ENCODE measurements at regions not wholly inside any gene's neighbourhood (a gene's known extent, or its start where the extent isn't known, plus 50 kb on each side); places are given as distances from the start of the nearest gene placed in this dataset.

GRCh38 chr15:38853608-38854007 lies 289.0 kb upstream of the RASGRP1 start:
- 76 to 77% methylated on average over 1 of the region's 1 CpG for WGBS, 2 donors
- no peak overlapping the region for H3K4me3 ChIP-seq (ENCODE audit: low read depth, poor library complexity, severe bottlenecking)
- intact Hi-C loops (cut with DNase I; ENCODE audit: low total_unique reads) = no loop called here
- TF ChIP-seq POLR2A (IDR thresholded peaks at IDR 0.05) = no peak
- no peak for TF ChIP-seq CTCF (IDR thresholded peaks at IDR 0.05)
- no peak for DNase-seq (ENCODE audit: low spot score in 2 of 2)

- TF ChIP-seq CTCF (IDR thresholded peaks at IDR 0.05) = no peak
- TF ChIP-seq POLR2A (IDR thresholded peaks at IDR 0.05) = no peak
- no peak for DNase-seq (ENCODE audit: low spot score in 2 of 2)
- intact Hi-C loops (cut with DNase I; ENCODE audit: low total_unique reads) = no loop called here
- WGBS, 2 donors = 18 to 23% methylated on average over 4 of the region's 4 CpGs
- H3K4me3 ChIP-seq (ENCODE audit: low read depth, poor library complexity, severe bottlenecking) = no peak overlapping the region
Measured at GRCh38 chr15:38854506-38854905, 289.9 kb upstream of the RASGRP1 start.

- WGBS, 2 donors = 55 to 67% methylated on average over 1 of the region's 1 CpG
- TF ChIP-seq CTCF (IDR thresholded peaks at IDR 0.05) (no peak), POLR2A (IDR thresholded peaks at IDR 0.05) (no peak)
- intact Hi-C loops (cut with DNase I; ENCODE audit: low total_unique reads) = no loop called here
- no peak for DNase-seq (ENCODE audit: low spot score in 2 of 2)
- no peak overlapping the region for H3K4me3 ChIP-seq (ENCODE audit: low read depth, poor library complexity, severe bottlenecking)
Measured at GRCh38 chr15:38857814-38858213, 293.2 kb upstream of the RASGRP1 start.

GRCh38 chr15:38859574-38859973 lies 295.0 kb upstream of the RASGRP1 start:
- intact Hi-C loops (cut with DNase I; ENCODE audit: low total_unique reads) = no loop called here
- TF ChIP-seq POLR2A (IDR thresholded peaks at IDR 0.05) (no peak), CTCF (IDR thresholded peaks at IDR 0.05) (no peak)
- H3K4me3 ChIP-seq (ENCODE audit: low read depth, poor library complexity, severe bottlenecking) = no peak overlapping the region
- WGBS, 2 donors = 82 to 91% methylated on average over 2 of the region's 2 CpGs
- no peak for DNase-seq (ENCODE audit: low spot score in 2 of 2)

- intact Hi-C loops (cut with DNase I; ENCODE audit: low total_unique reads) = no loop called here
- DNase-seq (ENCODE audit: low spot score in 2 of 2) = no peak
- WGBS, 2 donors = 64 to 67% methylated on average over 4 of the region's 4 CpGs
- TF ChIP-seq CTCF (IDR thresholded peaks at IDR 0.05) (no peak), POLR2A (IDR thresholded peaks at IDR 0.05) (no peak)
- no peak overlapping the region for H3K4me3 ChIP-seq (ENCODE audit: low read depth, poor library complexity, severe bottlenecking)
Measured at GRCh38 chr15:38860253-38860652, 295.6 kb upstream of the RASGRP1 start.

GRCh38 chr15:38860674-38861073 lies 296.1 kb upstream of the RASGRP1 start:
- no peak for DNase-seq (ENCODE audit: low spot score in 2 of 2)
- TF ChIP-seq CTCF (IDR thresholded peaks at IDR 0.05) (no peak), POLR2A (IDR thresholded peaks at IDR 0.05) (no peak)
- no peak overlapping the region for H3K4me3 ChIP-seq (ENCODE audit: low read depth, poor library complexity, severe bottlenecking)
- intact Hi-C loops (cut with DNase I; ENCODE audit: low total_unique reads) = no loop called here

All from lower leg skin (tissue), 4 donors.